Colonic mucosa (tissue), 4 donors: ENCODE measurements at regions not wholly inside any gene's neighbourhood (a gene's known extent, or its start where the extent isn't known, plus 50 kb on each side); places are given as distances from the start of the nearest gene placed in this dataset.
"Not testable (repeated sequence)": the region's sequence is repeated elsewhere in the genome, so short reads cannot be mapped to it uniquely, and the experiment has no call there.

ENCODE experiments used
- DNase-seq: peaks from one replicate; pipeline ENCODE4 v3.0.0-alpha.2; 2020
- H3K27ac ChIP-seq: fragments of 200-600 bp; one replicate; pipeline ENCODE4 v1.8.0; 2021
- H3K27me3 ChIP-seq: fragments of 200-600 bp; one replicate; pipeline ENCODE4 v1.8.0; 2021
- H3K36me3 ChIP-seq: fragments of 200-600 bp; one replicate; pipeline ENCODE4 v1.8.0; 2021
- H3K4me1 ChIP-seq: fragments of 200-600 bp; one replicate; pipeline ENCODE4 v1.8.0; 2021; ENCODE audit warnings: mild to moderate bottlenecking
- H3K4me3 ChIP-seq: fragments of 200-600 bp; one replicate; pipeline ENCODE4 v1.8.0; 2021
- H3K9ac ChIP-seq, 2 donors: one replicate each; pipeline ENCODE4 v1.7.0; 2013; ENCODE audit warnings: control low read depth in 2 of 2, low read depth in 2 of 2, low read length in 2 of 2
- H3K9me3 ChIP-seq: fragments of 200-600 bp; one replicate; pipeline ENCODE4 v1.8.0; 2021
- CTCF ChIP-seq: fragments of 200-600 bp; IDR thresholded peaks from one replicate; pipeline ENCODE4 v1.8.0; 2022; ENCODE audit warnings: antibody characterized with exemption, mild to moderate bottlenecking
- intact Hi-C: fragments of 100-400 bp; cut with DNase I; formaldehyde crosslinking; loops from one replicate; pipeline ENCODE4 v1.14.1; 2022
- donor health status: healthy.
- donor health status: DM: no; HTN: no; CAD: no.
- donor health status: DM: no; HTN: no; CAD: no.

DNA sequence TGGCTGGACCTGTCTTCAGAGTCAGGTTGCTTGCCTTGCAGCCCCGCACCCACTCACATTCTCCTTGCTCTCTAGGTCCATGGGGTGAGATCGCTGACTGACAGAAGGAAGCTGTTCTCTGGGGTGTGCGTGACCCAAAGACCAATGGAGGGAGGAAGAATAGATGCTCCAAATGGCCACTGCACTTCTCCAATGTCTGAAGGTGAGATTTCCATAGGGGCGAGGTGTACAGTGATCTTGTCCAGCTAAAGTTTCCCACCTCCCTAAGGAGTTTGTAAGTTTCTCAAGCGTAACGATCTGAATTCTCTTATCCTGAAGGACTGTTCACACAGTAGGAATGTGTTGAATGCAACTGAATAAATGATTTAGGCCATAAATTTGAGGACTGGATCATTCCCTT is 211.9 kb upstream of the IRF2BP2 start:
- TF ChIP-seq CTCF: no peak
- H3K9me3 ChIP-seq: no peaks in the 10 kb centered on the region
- peaks cover 4% of the 10 kb centered on the region for H3K4me1 ChIP-seq
- no peak for DNase-seq
- H3K27me3 ChIP-seq: no peaks in the 10 kb centered on the region
- intact Hi-C loops: loop anchor here (10.0 kb wide), 1 partner anchor 133 kb away; no protein-coding TSS in a partner anchor
- H3K36me3 ChIP-seq: no peaks in the 10 kb centered on the region
- no peak overlapping the region for H3K27ac ChIP-seq
- no peak overlapping the region for H3K4me3 ChIP-seq
- no peak overlapping the region for H3K9ac ChIP-seq

- H3K9me3 ChIP-seq: no peaks in the 10 kb centered on the region
- intact Hi-C loops: loop anchor here (10.0 kb wide), 1 partner anchor 134 kb away; no protein-coding TSS in a partner anchor
- no peak overlapping the region for H3K4me3 ChIP-seq
- no peak for TF ChIP-seq CTCF
- no peak for DNase-seq
- H3K9ac ChIP-seq: no peak overlapping the region
- H3K4me1 ChIP-seq: peaks cover 4% of the 10 kb centered on the region
- no peak overlapping the region for H3K27ac ChIP-seq
- no peaks in the 10 kb centered on the region for H3K36me3 ChIP-seq
- H3K27me3 ChIP-seq: no peaks in the 10 kb centered on the region
Measured at GRCh38 chr1:234820597-234820996, 210.6 kb upstream of the IRF2BP2 start.

DNA sequence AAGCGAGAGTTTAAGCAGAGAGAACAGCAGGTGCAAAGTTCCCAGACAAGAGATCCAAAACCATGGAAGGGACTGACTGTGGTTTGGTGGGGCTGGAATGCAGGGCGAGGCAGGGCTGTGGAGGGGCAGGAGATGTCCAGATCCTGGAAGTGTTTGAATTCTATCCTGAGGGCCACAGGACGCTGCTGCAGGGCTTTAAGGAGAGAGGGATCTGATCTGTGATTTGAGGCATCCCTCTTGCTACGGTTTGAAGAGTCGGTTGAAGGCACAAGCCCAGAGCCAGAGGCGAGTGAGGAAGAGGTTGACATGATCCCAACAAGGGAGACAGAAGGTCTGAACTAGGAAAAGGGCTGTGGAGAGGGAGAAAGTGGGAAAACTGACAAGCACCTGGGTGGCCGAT is 209.9 kb upstream of the IRF2BP2 start:
- H3K9me3 ChIP-seq, DNase-seq, H3K4me3 ChIP-seq, H3K27me3 ChIP-seq, H3K4me1 ChIP-seq, H3K9ac ChIP-seq, H3K36me3 ChIP-seq, H3K27ac ChIP-seq: not testable (repeated sequence)
- intact Hi-C loops: loop anchor here (10.0 kb wide), 1 partner anchor 135 kb away; no protein-coding TSS in a partner anchor

- H3K27me3 ChIP-seq, H3K4me1 ChIP-seq, H3K4me3 ChIP-seq, DNase-seq, H3K9ac ChIP-seq, intact Hi-C loops, H3K9me3 ChIP-seq, H3K36me3 ChIP-seq: not testable (repeated sequence)
- H3K27ac ChIP-seq: peak overlapping the region; percentile 85
Measured at GRCh38 chr1:234818040-234818387, 208.0 kb upstream of the IRF2BP2 start.

- H3K4me3 ChIP-seq, H3K4me1 ChIP-seq, H3K36me3 ChIP-seq, H3K9me3 ChIP-seq, intact Hi-C loops, H3K27me3 ChIP-seq: not testable (repeated sequence)
- Histone ChIP-seq H3K27ac (peak overlapping the region; percentile 85), H3K9ac (peak overlapping the region in 1 of 2 donors; percentile 34)
- peak; percentile 82 for DNase-seq
Measured at GRCh38 chr1:234817313-234818039, 207.5 kb upstream of the IRF2BP2 start.

DNA sequence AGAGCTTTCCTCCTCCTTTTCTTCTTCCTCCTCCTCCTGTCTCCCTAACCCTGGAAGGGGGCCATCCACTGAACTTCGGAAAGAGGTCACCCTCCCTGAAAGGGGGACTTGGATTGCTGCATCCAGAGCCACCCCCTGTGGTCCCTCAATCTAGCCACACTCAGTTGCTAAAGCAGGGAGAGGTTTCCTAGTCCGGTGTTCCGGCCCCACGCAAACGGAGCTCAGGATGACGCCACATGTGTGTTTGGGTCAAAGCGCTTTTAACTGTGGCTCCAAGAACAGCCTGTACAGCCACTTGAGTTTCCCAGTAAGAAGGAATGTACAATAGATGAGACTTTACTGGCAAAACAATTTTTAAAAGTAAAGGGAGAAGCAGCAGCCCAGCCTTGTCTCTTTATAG is 206.9 kb upstream of the IRF2BP2 start:
- H3K27me3 ChIP-seq, intact Hi-C loops, H3K9me3 ChIP-seq, H3K4me3 ChIP-seq, H3K4me1 ChIP-seq, H3K36me3 ChIP-seq: not testable (repeated sequence)
- peak overlapping the region in 1 of 2 donors; percentile 34 for H3K9ac ChIP-seq
- peak; percentile 34 for DNase-seq
- H3K27ac ChIP-seq: peak overlapping the region; percentile 85

GRCh38 chr1:234816186-234816851 is 206.3 kb upstream of the IRF2BP2 start:
- H3K9me3 ChIP-seq, H3K9ac ChIP-seq, H3K27me3 ChIP-seq, intact Hi-C loops, H3K4me3 ChIP-seq, H3K4me1 ChIP-seq, H3K36me3 ChIP-seq: not testable (repeated sequence)
- H3K27ac ChIP-seq: peak overlapping the region; percentile 85
- peak; percentile 49 for DNase-seq

DNA sequence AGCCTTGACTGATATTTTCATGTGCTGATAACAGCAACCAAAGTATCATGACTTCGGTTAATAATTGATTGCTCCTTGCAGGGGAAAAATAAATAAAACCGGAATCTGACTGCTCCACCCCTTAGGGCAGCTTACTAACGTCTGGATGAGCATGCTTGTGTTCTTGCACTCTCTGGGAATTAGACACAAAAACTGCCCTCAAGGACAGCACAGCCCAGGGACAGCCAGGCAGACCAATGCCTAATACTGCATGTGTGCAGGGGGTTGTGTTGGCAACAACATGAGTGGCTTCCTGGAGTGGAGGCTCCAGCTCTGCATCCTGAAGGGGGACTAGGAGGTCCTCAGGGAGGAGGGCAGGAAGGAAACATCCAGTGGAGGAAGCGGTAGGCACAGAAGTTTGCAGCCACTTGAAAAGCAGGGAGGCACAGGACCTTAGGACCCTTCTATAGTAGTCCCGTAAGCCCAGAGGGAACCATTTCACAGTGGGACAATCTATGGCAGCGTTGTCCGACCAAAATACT is 205.4 kb upstream of the IRF2BP2 start:
- H3K4me1 ChIP-seq, H3K27me3 ChIP-seq, H3K9me3 ChIP-seq, H3K4me3 ChIP-seq, intact Hi-C loops, DNase-seq, H3K36me3 ChIP-seq: not testable (repeated sequence)
- Histone ChIP-seq H3K27ac (peak overlapping the region; percentile 85), H3K9ac (peak overlapping the region in 1 of 2 donors; percentile 40)

GRCh38 chr1:234814235-234814634 is 204.3 kb upstream of the IRF2BP2 start:
- H3K4me1 ChIP-seq, DNase-seq, H3K9ac ChIP-seq, H3K27me3 ChIP-seq, H3K4me3 ChIP-seq, H3K36me3 ChIP-seq, intact Hi-C loops, H3K9me3 ChIP-seq, H3K27ac ChIP-seq: not testable (repeated sequence)

GRCh38 chr1:234811824-234812223 is 201.8 kb upstream of the IRF2BP2 start:
- H3K9me3 ChIP-seq, H3K27me3 ChIP-seq, H3K36me3 ChIP-seq, intact Hi-C loops, DNase-seq, H3K27ac ChIP-seq, H3K4me3 ChIP-seq, H3K4me1 ChIP-seq, H3K9ac ChIP-seq: not testable (repeated sequence)

DNA sequence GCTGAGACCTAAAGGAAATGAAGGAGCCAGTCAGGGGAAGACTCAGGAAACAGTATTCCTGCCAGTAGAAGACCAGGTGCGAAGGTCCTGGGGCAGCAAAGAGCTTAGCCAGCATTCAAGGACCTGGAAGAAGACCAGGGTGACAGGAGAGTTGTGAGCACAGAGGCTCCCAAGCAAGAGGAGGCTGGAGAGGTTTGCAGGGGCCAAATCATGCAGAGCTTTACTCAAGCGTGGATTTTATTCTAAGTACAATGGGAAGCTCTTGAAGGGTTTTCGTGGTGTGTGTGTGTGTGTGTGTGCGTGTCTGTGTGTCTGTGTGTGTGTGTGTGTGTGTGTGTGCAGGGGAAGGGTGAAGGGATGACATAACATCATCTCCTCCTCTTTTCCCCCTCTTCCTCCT is 200.7 kb upstream of the IRF2BP2 start:
- H3K9ac ChIP-seq, intact Hi-C loops, H3K27ac ChIP-seq, H3K27me3 ChIP-seq, H3K36me3 ChIP-seq, H3K4me1 ChIP-seq, H3K9me3 ChIP-seq, H3K4me3 ChIP-seq, DNase-seq: not testable (repeated sequence)
